Spleen (tissue), 11 donors: ENCODE measurements at regions not wholly inside any gene's neighbourhood (a gene's known extent, or its start where the extent isn't known, plus 50 kb on each side); places are given as distances from the start of the nearest gene placed in this dataset.

Source experiments
- DNase-seq: peaks from one replicate; pipeline ENCODE4 v3.0.0-alpha.2; 2020
- H3K27ac ChIP-seq, 8 donors: fragments of 200-600 bp; sonication (generic) in 7 of 8; 1 replicate in 4 of 8; 2 replicates in 4 of 8; pipeline versions ENCODE4 v1.5.0 to v1.8.0; 2016 to 2021; ENCODE audit warnings: inconsistent platforms in 4 of 8, mild to moderate bottlenecking in 4 of 8, moderate library complexity in 1 of 8
- H3K27me3 ChIP-seq, 7 donors: fragments of 200-600 bp; sonication (generic) in 6 of 7; replicated peaks in 1 of 7; 1 replicate in 4 of 7; 2 replicates in 3 of 7; pipeline versions ENCODE4 v1.5.0 to v1.8.0; 2016 to 2021; ENCODE audit warnings: inconsistent platforms in 3 of 7, mild to moderate bottlenecking in 1 of 7
- H3K36me3 ChIP-seq, 6 donors: fragments of 200-600 bp; sonication (generic) in 5 of 6; 1 replicate in 4 of 6; 2 replicates in 2 of 6; pipeline versions ENCODE4 v1.5.0 to v1.8.0; 2016 to 2021; ENCODE audit warnings: inconsistent platforms in 2 of 6
- H3K4me1 ChIP-seq, 6 donors: fragments of 200-600 bp; sonication (generic) in 5 of 6; 1 replicate in 3 of 6; 2 replicates in 3 of 6; pipeline versions ENCODE4 v1.5.0 to v1.8.0; 2016 to 2021; ENCODE audit warnings: inconsistent platforms in 3 of 6
- H3K4me3 ChIP-seq, 8 donors: fragments of 200-600 bp; sonication (generic) in 7 of 8; 1 replicate in 4 of 8; 2 replicates in 4 of 8; pipeline versions ENCODE4 v1.5.0 to v1.8.0; 2016 to 2021; ENCODE audit warnings: inconsistent platforms in 4 of 8, mild to moderate bottlenecking in 4 of 8, moderate library complexity in 2 of 8
- H3K9me3 ChIP-seq, 8 donors: fragments of 200-600 bp; sonication (generic) in 7 of 8; 1 replicate in 4 of 8; 2 replicates in 4 of 8; pipeline versions ENCODE4 v1.5.0 to v1.8.0; 2016 to 2021; ENCODE audit warnings: inconsistent platforms in 4 of 8
- POLR2A ChIP-seq, 3 donors: fragments of 450-650 bp; IDR thresholded peaks; one replicate each; pipeline ENCODE4 v1.5.1; 2017; ENCODE audit warnings: antibody characterized with exemption in 3 of 3, mild to moderate bottlenecking in 1 of 3
- POLR2AphosphoS5 ChIP-seq, 3 donors: sonication (generic); formaldehyde crosslinking; IDR thresholded peaks; one replicate each; pipeline ENCODE4 v1.5.1; 2017; ENCODE audit warnings: antibody characterized with exemption in 3 of 3
- WGBS, 5 donors: extraction: QIAGEN DNeasy Blood & Tissue Kit in 3 of 5; methylation state at CpG; one replicate each; pipeline versions ENCODE4 v1.1.5 to v1.1.7; 2013 to 2018; 5-methylcytosine and 5-hydroxymethylcytosine counted together
- intact Hi-C: fragments of 100-400 bp; cut with DNase I; formaldehyde crosslinking; loops from one replicate; pipeline ENCODE4 v1.15.0; 2023; ENCODE audit warnings: low total_unique reads
- TF ChIP-seq, protein P1 (sequence below), 11 experiments: fragments of 200-600 bp in 7 of 11; fragments of 450-650 bp in 4 of 11; sonication (generic) in 4 of 11; IDR thresholded peaks in 8 of 11; conservative IDR thresholded peaks in 3 of 11; 1 replicate in 7 of 11; 2 replicates in 4 of 11; pipeline versions ENCODE4 v1.4.0 to v1.8.0; 2016 to 2021; ENCODE audit warnings: antibody characterized with exemption in 11 of 11, inconsistent platforms in 4 of 11, mild to moderate bottlenecking in 1 of 11
- donor health status: healthy with polysubstance abuse.
- donor health status: DM: no; HTN: no; CAD: no; lungs with moderate emphysema.
- donor health status: DM: no; HTN: no; CAD: no.
- donor health status: Bipolar disorder and iron deficiency.
- donor health status: healthy.
- donor health status: DM: no; HTN: no; CAD: no.
- donor health status: DM: yes; HTN: yes; CAD: no.

DNA sequence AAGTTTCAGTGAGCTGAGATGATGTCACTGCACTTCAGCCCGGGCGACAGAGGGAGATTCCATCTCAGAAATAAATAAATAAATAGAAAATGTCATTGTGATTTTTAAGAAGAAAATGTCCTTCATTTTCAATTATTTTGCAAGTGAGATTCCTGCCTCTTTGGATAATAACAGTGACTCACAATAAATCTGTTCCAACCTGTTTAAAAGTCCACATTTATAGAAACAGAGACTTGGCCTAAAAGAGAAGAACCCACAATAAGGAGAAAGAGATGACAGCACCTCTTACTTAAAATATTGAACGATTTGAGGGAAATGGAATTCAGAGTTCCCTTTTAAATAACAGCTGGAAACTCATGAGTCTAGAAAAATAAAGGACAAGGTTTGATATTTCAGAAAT, 373.4 kb upstream of the NOX3 start:
- no peaks in the 10 kb centered on the region for H3K27me3 ChIP-seq
- no peaks in the 10 kb centered on the region for H3K4me1 ChIP-seq
- no peak for DNase-seq
- H3K9me3 ChIP-seq = no peaks in the 10 kb centered on the region
- 56 to 78% (median 71%) methylated on average over 3 of the region's 3 CpGs for WGBS, 5 donors
- no peak overlapping the region for H3K27ac ChIP-seq
- intact Hi-C loops = no loop called here
- H3K4me3 ChIP-seq = no peak overlapping the region
- no peaks in the 10 kb centered on the region for H3K36me3 ChIP-seq
- TF ChIP-seq, protein P1, sequence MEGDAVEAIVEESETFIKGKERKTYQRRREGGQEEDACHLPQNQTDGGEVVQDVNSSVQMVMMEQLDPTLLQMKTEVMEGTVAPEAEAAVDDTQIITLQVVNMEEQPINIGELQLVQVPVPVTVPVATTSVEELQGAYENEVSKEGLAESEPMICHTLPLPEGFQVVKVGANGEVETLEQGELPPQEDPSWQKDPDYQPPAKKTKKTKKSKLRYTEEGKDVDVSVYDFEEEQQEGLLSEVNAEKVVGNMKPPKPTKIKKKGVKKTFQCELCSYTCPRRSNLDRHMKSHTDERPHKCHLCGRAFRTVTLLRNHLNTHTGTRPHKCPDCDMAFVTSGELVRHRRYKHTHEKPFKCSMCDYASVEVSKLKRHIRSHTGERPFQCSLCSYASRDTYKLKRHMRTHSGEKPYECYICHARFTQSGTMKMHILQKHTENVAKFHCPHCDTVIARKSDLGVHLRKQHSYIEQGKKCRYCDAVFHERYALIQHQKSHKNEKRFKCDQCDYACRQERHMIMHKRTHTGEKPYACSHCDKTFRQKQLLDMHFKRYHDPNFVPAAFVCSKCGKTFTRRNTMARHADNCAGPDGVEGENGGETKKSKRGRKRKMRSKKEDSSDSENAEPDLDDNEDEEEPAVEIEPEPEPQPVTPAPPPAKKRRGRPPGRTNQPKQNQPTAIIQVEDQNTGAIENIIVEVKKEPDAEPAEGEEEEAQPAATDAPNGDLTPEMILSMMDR (IDR thresholded peaks at IDR 0.05 in 8 of 11, conservative IDR thresholded peaks at IDR 0.05 in 3 of 11) = no peak
- TF ChIP-seq POLR2A (IDR thresholded peaks at IDR 0.05) = no peak
- no peak for TF ChIP-seq POLR2AphosphoS5 (IDR thresholded peaks at IDR 0.05)

DNA sequence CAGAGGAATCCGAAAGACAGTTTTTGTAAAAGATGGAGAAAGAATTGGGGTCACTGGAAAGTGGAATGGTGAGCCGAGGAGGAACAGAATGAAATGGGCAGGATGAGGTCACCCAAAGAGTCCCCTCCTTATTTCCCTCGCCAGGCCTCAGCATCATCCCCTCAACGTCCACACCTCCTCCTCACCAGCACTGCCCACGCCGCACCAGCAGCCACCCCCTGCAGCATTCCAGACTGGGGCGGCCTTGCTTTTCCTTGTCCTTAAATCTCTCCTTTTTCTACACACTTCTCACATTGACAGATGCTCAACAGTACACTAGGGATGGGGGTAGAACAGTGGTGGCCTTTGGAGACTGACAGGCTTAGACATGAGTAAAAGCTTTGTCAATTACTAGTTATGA, 363.1 kb upstream of the NOX3 start:
- DNase-seq = no peak
- Histone ChIP-seq H3K27me3 (no peaks in the 10 kb centered on the region), H3K4me1 (no peaks in the 10 kb centered on the region), H3K4me3 (no peak overlapping the region), H3K36me3 (no peaks in the 10 kb centered on the region), H3K27ac (no peak overlapping the region), H3K9me3 (peaks cover 0 to 3% (median 0%) of the 10 kb centered on the region in 8 donors)
- TF ChIP-seq POLR2AphosphoS5 (IDR thresholded peaks at IDR 0.05) (no peak), POLR2A (IDR thresholded peaks at IDR 0.05) (no peak)
- TF ChIP-seq, protein P1 (IDR thresholded peaks at IDR 0.05 in 8 of 11, conservative IDR thresholded peaks at IDR 0.05 in 3 of 11) = no peak
- intact Hi-C loops = no loop called here
- 79 to 92% (median 88%) methylated on average over 7 of the region's 7 CpGs for WGBS, 5 donors

DNA sequence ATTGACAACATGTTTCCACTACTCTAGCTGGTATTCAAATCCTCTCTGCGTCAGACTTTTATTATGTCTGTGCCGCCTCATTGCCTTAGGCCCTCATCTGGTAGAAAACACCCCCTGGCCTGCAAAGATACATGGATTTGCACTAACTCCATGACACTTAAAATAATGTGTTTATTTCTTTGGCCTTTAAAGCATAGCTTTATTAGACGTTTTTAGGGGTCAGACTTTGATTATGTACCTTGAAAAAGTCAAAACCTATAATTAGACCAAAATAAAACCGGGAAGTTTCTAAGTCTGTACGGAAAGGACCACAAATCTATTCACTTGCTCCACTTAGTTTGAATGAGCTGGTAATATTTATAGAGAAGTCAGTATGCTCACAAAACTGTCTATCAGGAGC, 357.9 kb upstream of the NOX3 start:
- Histone ChIP-seq H3K9me3 (no peaks in the 10 kb centered on the region), H3K36me3 (no peaks in the 10 kb centered on the region), H3K4me3 (no peak overlapping the region), H3K27me3 (no peaks in the 10 kb centered on the region), H3K27ac (no peak overlapping the region), H3K4me1 (no peaks in the 10 kb centered on the region)
- TF ChIP-seq POLR2A (IDR thresholded peaks at IDR 0.05) (no peak), POLR2AphosphoS5 (IDR thresholded peaks at IDR 0.05) (no peak)
- TF ChIP-seq, protein P1 (IDR thresholded peaks at IDR 0.05 in 8 of 11, conservative IDR thresholded peaks at IDR 0.05 in 3 of 11) = no peak
- intact Hi-C loops = no loop called here
- 84 to 92% (median 86%) methylated on average over 5 of the region's 5 CpGs for WGBS, 5 donors
- no peak for DNase-seq

DNA sequence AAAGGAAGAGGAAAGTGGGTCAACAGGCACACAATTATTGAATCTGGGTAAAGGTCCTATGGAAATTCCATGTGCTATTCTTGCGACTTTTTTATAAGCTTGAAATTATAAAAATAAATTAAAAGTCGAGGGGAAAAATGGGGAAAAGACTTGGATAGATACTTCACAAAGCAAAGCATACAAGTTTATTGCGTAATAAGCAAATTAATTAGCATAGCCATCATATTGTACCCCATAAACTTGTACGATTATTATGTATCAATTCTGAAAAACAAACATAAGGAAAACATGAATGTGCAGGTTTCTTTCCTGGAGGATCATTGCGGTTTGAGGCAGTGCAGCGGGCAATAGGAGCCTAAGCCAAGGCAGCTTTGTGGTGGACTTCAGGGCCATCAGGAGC, 351.6 kb upstream of the NOX3 start:
- intact Hi-C loops = no loop called here

More for the DNA sequence above, 351.6 kb upstream of the NOX3 start:
- H3K36me3 ChIP-seq = no peaks in the 10 kb centered on the region
- WGBS, 5 donors = 83 to 89% (median 88%) methylated on average over 6 of the region's 6 CpGs
- no peaks in the 10 kb centered on the region for H3K27me3 ChIP-seq
- no peak overlapping the region for H3K4me3 ChIP-seq
- H3K4me1 ChIP-seq = no peaks in the 10 kb centered on the region
- TF ChIP-seq, protein P1 (IDR thresholded peaks at IDR 0.05 in 8 of 11, conservative IDR thresholded peaks at IDR 0.05 in 3 of 11) = no peak
- no peak for TF ChIP-seq POLR2A (IDR thresholded peaks at IDR 0.05)
- TF ChIP-seq POLR2AphosphoS5 (IDR thresholded peaks at IDR 0.05) = no peak
- no peak overlapping the region for H3K27ac ChIP-seq
- no peak for DNase-seq
- H3K9me3 ChIP-seq = peaks cover 0 to under 1% (median 0%) of the 10 kb centered on the region in 8 donors
